Neural cell (in vitro differentiated cells): ENCODE measurements at regions not wholly inside any gene's neighbourhood (a gene's known extent, or its start where the extent isn't known, plus 50 kb on each side); places are given as distances from the start of the nearest gene placed in this dataset.

Experiments used
- EZH2 ChIP-seq: fragments of 200-600, 300-800 bp; shearing (Covaris generic), sonication (generic); IDR thresholded peaks from 2 replicates; pipeline ENCODE4 v1.6.1; 2014; ENCODE audit warnings: antibody characterized with exemption, low read length, borderline replicate concordance, mild to moderate bottlenecking; ENCODE audit not compliant: insufficient read depth, poor library complexity, severe bottlenecking
- RAD21 ChIP-seq: fragments of 450-650 bp; conservative IDR thresholded peaks from 2 replicates; pipeline ENCODE4 v1.6.1; 2014; ENCODE audit warnings: antibody characterized with exemption, mild to moderate bottlenecking, moderate library complexity
- TF ChIP-seq, protein P1 (sequence below): fragments of 450-650 bp; IDR thresholded peaks from 2 replicates; pipeline ENCODE4 v1.5.1; 2014; ENCODE audit warnings: antibody characterized with exemption, mild to moderate bottlenecking, moderate library complexity; ENCODE audit not compliant: poor library complexity, severe bottlenecking

- TF ChIP-seq, protein P1, sequence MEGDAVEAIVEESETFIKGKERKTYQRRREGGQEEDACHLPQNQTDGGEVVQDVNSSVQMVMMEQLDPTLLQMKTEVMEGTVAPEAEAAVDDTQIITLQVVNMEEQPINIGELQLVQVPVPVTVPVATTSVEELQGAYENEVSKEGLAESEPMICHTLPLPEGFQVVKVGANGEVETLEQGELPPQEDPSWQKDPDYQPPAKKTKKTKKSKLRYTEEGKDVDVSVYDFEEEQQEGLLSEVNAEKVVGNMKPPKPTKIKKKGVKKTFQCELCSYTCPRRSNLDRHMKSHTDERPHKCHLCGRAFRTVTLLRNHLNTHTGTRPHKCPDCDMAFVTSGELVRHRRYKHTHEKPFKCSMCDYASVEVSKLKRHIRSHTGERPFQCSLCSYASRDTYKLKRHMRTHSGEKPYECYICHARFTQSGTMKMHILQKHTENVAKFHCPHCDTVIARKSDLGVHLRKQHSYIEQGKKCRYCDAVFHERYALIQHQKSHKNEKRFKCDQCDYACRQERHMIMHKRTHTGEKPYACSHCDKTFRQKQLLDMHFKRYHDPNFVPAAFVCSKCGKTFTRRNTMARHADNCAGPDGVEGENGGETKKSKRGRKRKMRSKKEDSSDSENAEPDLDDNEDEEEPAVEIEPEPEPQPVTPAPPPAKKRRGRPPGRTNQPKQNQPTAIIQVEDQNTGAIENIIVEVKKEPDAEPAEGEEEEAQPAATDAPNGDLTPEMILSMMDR = no peak
- TF ChIP-seq RAD21 (no peak), EZH2 (no peak)
Observed at GRCh38 chr4:138957302-138957701, 58.3 kb upstream of the NOCT start.
